ACC112 (cell line): ENCODE measurements at regions not wholly inside any gene's neighbourhood (a gene's known extent, or its start where the extent isn't known, plus 50 kb on each side); places are given as distances from the start of the nearest gene placed in this dataset.

Source experiments
- H2AFZ ChIP-seq: fragments of 200-600 bp; sonication (generic); one replicate; pipeline ENCODE4 v1.6.0; 2017; ENCODE audit warnings: antibody characterized with exemption, low read length; ENCODE audit not compliant: unreplicated experiment
- H3K27ac ChIP-seq: fragments of 200-600 bp; sonication (generic); 2 replicates; pipeline ENCODE4 v1.5.1; 2014; ENCODE audit warnings: low read depth, mild to moderate bottlenecking, antibody characterized with exemption, low read length, moderate library complexity
- H3K27me3 ChIP-seq: fragments of 200-600 bp; sonication (generic); 2 replicates; pipeline ENCODE4 v1.6.1; 2014; ENCODE audit warnings: mild to moderate bottlenecking, antibody characterized with exemption, low read length, moderate library complexity, mixed read lengths; ENCODE audit not compliant: insufficient read depth
- H3K36me3 ChIP-seq: fragments of 200-600 bp; sonication (generic); 2 replicates; pipeline ENCODE4 v1.6.1; 2016; ENCODE audit warnings: mild to moderate bottlenecking, antibody characterized with exemption, low read length, moderate library complexity, mixed read lengths; ENCODE audit not compliant: insufficient read depth
- H3K4me1 ChIP-seq: fragments of 200-600 bp; sonication (generic); one replicate; pipeline ENCODE4 v1.6.1; 2016; ENCODE audit warnings: low read length, mixed read lengths; ENCODE audit not compliant: insufficient read depth, unreplicated experiment, control insufficient read depth
- H3K4me3 ChIP-seq: fragments of 200-600 bp; sonication (generic); 2 replicates; pipeline ENCODE4 v1.5.1; 2014; ENCODE audit warnings: mild to moderate bottlenecking, low read depth, low read length
- H3K79me2 ChIP-seq: fragments of 200-600 bp; sonication (generic); one replicate; pipeline ENCODE4 v1.6.0; 2016; ENCODE audit warnings: low read length; ENCODE audit not compliant: control insufficient read depth, unreplicated experiment, insufficient read depth

GRCh38 chr16:13766334-13766733 lies 153.6 kb upstream of the ERCC4 start:
- Histone ChIP-seq H3K4me1 (no peaks in the 10 kb centered on the region), H3K79me2 (no peaks in the 10 kb centered on the region), H3K4me3 (no peak overlapping the region), H3K27me3 (no peaks in the 10 kb centered on the region), H3K27ac (no peak overlapping the region), H3K36me3 (no peaks in the 10 kb centered on the region), H2AFZ (no peak overlapping the region)

DNA sequence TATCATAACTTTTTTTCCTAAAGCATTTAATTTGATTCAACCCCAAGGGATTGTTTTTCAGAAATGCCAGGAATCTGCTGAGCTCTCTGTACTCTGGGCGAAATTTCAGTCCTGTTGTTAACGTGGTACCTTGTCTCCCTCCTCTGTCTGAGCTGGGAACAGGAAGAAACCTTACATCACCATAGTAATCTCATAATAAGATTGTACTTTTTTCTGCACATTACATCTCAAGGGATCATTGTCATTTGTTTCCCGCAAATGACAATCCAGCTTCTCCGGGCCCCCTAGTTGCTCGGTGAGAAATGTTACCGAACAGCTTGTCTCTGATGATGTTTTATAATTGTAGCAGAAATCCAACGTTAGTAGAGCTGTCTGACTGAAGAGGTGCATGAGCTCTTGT lies 152.7 kb upstream of the ERCC4 start:
- H2AFZ ChIP-seq = no peak overlapping the region
- no peaks in the 10 kb centered on the region for H3K4me1 ChIP-seq
- no peaks in the 10 kb centered on the region for H3K79me2 ChIP-seq
- H3K27ac ChIP-seq = no peak overlapping the region
- H3K36me3 ChIP-seq = no peaks in the 10 kb centered on the region
- no peaks in the 10 kb centered on the region for H3K27me3 ChIP-seq
- H3K4me3 ChIP-seq = no peak overlapping the region

DNA sequence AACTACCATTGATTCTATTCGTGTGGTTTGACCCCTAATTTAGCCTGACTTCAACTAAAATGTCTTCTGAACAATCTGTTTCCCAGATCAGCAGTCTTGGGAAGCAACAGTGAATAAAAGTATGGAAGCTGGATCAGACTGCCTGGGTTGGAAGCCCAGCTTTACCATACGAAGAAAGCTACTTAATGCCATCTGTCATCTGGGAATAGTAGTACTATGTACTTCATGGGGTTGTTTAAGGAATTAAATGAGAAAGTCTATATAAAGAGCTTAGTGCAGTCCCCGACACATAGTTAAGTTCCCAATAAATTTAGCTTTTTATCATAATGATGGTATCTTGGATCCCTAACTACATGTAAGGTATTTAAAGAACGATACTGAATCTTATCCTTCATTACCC lies 151.5 kb upstream of the ERCC4 start:
- Histone ChIP-seq H2AFZ (no peak overlapping the region), H3K27ac (no peak overlapping the region), H3K79me2 (no peaks in the 10 kb centered on the region), H3K4me1 (no peaks in the 10 kb centered on the region), H3K36me3 (no peaks in the 10 kb centered on the region), H3K27me3 (no peaks in the 10 kb centered on the region), H3K4me3 (no peak overlapping the region)

DNA sequence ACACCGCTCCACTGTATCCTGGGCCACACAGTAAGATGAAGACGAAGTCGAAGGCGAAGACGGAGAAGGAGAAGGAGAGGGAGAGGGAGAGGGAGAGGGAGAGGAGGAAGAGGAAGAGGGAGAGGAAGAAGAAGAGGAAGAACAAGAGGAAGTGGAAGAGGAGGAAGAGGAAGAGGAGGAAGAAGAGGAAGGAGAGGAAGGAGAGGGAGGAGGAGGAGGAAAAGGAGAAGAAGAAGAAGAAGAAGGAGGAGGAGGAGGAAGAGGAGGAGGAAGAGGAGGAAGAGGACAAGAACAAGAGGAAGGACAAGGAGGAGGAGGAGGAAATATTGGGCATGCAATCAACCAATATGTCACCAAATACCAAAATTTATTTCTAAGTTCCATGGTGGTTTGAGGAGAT lies 149.5 kb upstream of the ERCC4 start:
- no peak overlapping the region for H2AFZ ChIP-seq
- H3K36me3 ChIP-seq = no peaks in the 10 kb centered on the region
- no peaks in the 10 kb centered on the region for H3K27me3 ChIP-seq
- no peak overlapping the region for H3K27ac ChIP-seq
- no peaks in the 10 kb centered on the region for H3K79me2 ChIP-seq
- no peaks in the 10 kb centered on the region for H3K4me1 ChIP-seq
- H3K4me3 ChIP-seq = no peak overlapping the region

GRCh38 chr16:13772782-13773181 lies 147.2 kb upstream of the ERCC4 start:
- no peak overlapping the region for H3K4me3 ChIP-seq
- H2AFZ ChIP-seq = no peak overlapping the region
- H3K36me3 ChIP-seq = no peaks in the 10 kb centered on the region
- H3K4me1 ChIP-seq = no peaks in the 10 kb centered on the region
- no peaks in the 10 kb centered on the region for H3K79me2 ChIP-seq
- H3K27ac ChIP-seq = no peak overlapping the region
- no peaks in the 10 kb centered on the region for H3K27me3 ChIP-seq

DNA sequence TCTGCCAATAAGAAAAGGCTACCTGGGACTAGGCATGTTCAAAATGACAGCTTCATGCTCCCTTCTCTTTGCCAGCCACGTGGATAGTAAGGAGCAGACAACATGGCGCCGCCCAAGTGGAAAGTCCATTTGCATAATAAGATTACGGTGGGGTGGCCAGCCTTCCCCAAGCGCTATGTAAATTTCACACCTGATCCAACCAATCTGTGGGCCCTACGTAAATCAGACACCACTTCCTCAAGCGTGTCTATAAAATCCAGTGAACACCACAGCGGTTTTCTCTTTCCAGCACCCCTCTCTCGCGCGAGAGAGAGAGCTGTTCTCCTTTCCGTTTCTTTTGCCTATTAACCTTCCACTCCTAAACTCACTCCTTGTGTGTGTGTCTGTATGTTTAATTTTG lies 140.3 kb upstream of the ERCC4 start:
- Histone ChIP-seq H3K36me3 (no peaks in the 10 kb centered on the region), H3K27ac (no peak overlapping the region), H3K4me3 (no peak overlapping the region), H3K4me1 (no peaks in the 10 kb centered on the region), H3K27me3 (no peaks in the 10 kb centered on the region), H2AFZ (no peak overlapping the region), H3K79me2 (no peaks in the 10 kb centered on the region)

DNA sequence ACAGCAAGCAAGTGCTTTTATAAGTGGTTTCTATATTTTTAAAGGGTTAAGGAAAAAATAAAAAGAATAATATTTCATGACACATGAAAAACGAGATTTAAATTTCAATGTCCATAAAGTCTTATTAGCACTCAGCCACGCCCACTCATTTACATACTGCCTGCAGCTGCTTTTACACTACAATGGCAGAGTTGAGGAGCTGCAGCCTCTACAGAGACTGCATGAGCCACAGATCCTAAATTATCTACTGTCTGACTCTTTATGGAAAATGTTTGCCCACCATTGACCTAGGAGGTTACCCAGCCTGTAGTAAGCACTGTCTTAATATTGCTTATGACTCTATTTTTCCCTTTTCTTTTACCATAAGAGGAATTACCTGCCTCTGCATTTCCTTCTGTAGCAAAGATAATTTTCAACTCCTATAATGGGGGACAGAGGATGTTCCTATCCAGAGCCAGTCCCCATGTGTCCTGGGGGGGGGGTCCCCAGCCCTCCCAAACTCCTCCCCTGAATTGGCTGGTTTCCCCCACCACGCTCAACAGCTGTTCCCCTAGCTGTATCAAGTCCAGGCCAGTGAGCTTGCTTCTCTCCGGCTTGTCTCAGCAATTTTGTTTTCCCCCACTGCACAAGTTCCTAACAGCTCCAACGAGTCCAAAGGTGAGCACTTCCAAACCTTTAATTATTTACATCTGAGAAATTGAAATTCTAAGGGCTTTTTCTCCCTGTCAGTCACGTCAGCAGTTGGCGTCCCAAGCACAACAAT lies 139.4 kb upstream of the ERCC4 start:
- H3K4me3 ChIP-seq = no peak overlapping the region
- no peak overlapping the region for H3K27ac ChIP-seq
- no peaks in the 10 kb centered on the region for H3K36me3 ChIP-seq
- no peaks in the 10 kb centered on the region for H3K79me2 ChIP-seq
- H3K4me1 ChIP-seq = no peaks in the 10 kb centered on the region
- no peak overlapping the region for H2AFZ ChIP-seq
- H3K27me3 ChIP-seq = no peaks in the 10 kb centered on the region

GRCh38 chr16:13781169-13781564 lies 138.8 kb upstream of the ERCC4 start:
- no peaks in the 10 kb centered on the region for H3K79me2 ChIP-seq
- no peaks in the 10 kb centered on the region for H3K36me3 ChIP-seq
- H3K4me3 ChIP-seq = no peak overlapping the region
- no peaks in the 10 kb centered on the region for H3K27me3 ChIP-seq
- H3K4me1 ChIP-seq = no peaks in the 10 kb centered on the region
- no peak overlapping the region for H3K27ac ChIP-seq
- H2AFZ ChIP-seq = no peak overlapping the region

- Histone ChIP-seq H3K36me3 (no peaks in the 10 kb centered on the region), H3K4me1 (no peaks in the 10 kb centered on the region), H3K79me2 (no peaks in the 10 kb centered on the region), H3K4me3 (no peak overlapping the region), H3K27ac (no peak overlapping the region), H3K27me3 (no peaks in the 10 kb centered on the region), H2AFZ (no peak overlapping the region)
These were observed 138.2 kb upstream of the ERCC4 start for GRCh38 chr16:13781575-13782338.

GRCh38 chr16:13791095-13791494 lies 128.9 kb upstream of the ERCC4 start:
- H3K27me3 ChIP-seq = no peaks in the 10 kb centered on the region
- no peaks in the 10 kb centered on the region for H3K79me2 ChIP-seq
- no peak overlapping the region for H3K4me3 ChIP-seq
- no peak overlapping the region for H3K27ac ChIP-seq
- no peak overlapping the region for H2AFZ ChIP-seq
- H3K4me1 ChIP-seq = no peaks in the 10 kb centered on the region
- H3K36me3 ChIP-seq = no peaks in the 10 kb centered on the region

DNA sequence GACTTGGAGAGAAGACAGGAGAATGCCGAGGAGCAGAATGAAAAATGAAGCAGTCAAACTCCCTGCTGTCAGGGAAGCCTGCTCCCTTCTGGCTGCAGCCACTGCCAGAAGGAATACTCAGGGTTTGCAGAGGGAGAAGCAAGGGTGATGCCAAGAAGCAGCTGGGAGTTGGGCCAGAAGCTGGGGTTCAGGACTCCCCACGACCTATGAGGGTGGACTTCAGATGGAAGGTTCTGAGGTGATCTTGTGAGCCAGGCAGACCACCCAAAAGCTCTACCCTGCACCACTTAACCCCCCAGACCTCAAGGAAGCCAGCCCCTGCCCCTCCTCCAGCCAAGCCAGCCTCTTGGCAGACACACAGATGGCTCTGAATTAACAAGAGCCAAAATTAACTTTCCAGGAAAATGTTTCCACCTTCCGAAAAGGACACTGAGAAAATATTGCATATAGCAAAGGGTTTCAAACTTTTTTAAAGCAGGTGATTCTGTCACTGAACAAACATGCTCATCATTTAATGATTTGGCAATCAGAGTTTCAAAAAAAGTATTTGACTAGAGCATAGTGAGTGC lies 126.0 kb upstream of the ERCC4 start:
- Histone ChIP-seq H3K79me2 (no peaks in the 10 kb centered on the region), H2AFZ (no peak overlapping the region), H3K27ac (no peak overlapping the region)

More for the DNA sequence above, 126.0 kb upstream of the ERCC4 start:
- H3K4me1 ChIP-seq = no peaks in the 10 kb centered on the region
- no peaks in the 10 kb centered on the region for H3K27me3 ChIP-seq
- H3K36me3 ChIP-seq = no peaks in the 10 kb centered on the region
- no peak overlapping the region for H3K4me3 ChIP-seq
